MM.1S (cell line): ENCODE measurements at regions not wholly inside any gene's neighbourhood (a gene's known extent, or its start where the extent isn't known, plus 50 kb on each side); places are given as distances from the start of the nearest gene placed in this dataset.
A peak's percentile ranks its signal among the peaks of the same experiment; 100 is the strongest.

Source experiments
- DNase-seq: peaks from one replicate; pipeline ENCODE4 v3.0.0-alpha.2; 2015
- H2AFZ ChIP-seq: fragments of 300-600 bp; sonication (generic); 2 replicates; pipeline ENCODE4 v1.6.0; 2016; ENCODE audit warnings: antibody characterized with exemption, low read length
- H3F3A ChIP-seq: fragments of 300-600 bp; sonication (generic); 2 replicates; pipeline ENCODE4 v1.6.1; 2016; ENCODE audit warnings: mild to moderate bottlenecking, antibody characterized with exemption, low read length, moderate library complexity, mixed read lengths; ENCODE audit not compliant: insufficient read depth
- H3K27ac ChIP-seq: fragments of 300-600 bp; sonication (generic); 2 replicates; pipeline ENCODE4 v1.5.1; 2016; ENCODE audit warnings: mild to moderate bottlenecking, low read length
- H3K27me3 ChIP-seq: fragments of 300-600 bp; sonication (generic); replicated peaks from 2 replicates; pipeline ENCODE4 v1.6.0; 2016; ENCODE audit warnings: low read length; ENCODE audit not compliant: insufficient read depth
- H3K36me3 ChIP-seq: fragments of 300-600 bp; sonication (generic); replicated peaks from 2 replicates; pipeline ENCODE4 v1.6.1; 2016; ENCODE audit warnings: mild to moderate bottlenecking, low read length, mixed read lengths; ENCODE audit not compliant: insufficient read depth
- H3K4me1 ChIP-seq: fragments of 300-600 bp; sonication (generic); 2 replicates; pipeline ENCODE4 v1.6.1; 2016; ENCODE audit warnings: low read length, mixed read lengths
- H3K4me2 ChIP-seq: fragments of 300-600 bp; sonication (generic); 2 replicates; pipeline ENCODE4 v1.6.0; 2016; ENCODE audit warnings: low read depth, low read length
- H3K4me3 ChIP-seq: fragments of 300-600 bp; sonication (generic); 2 replicates; pipeline ENCODE4 v1.5.1; 2016; ENCODE audit warnings: low read length, mixed read lengths
- H3K79me2 ChIP-seq: fragments of 300-600 bp; sonication (generic); 2 replicates; pipeline ENCODE4 v1.6.1; 2016; ENCODE audit warnings: mixed run types, low read length, mixed read lengths
- H3K9ac ChIP-seq: fragments of 300-600 bp; sonication (generic); 2 replicates; pipeline ENCODE4 v1.6.1; 2016; ENCODE audit warnings: low read length, mixed read lengths
- H3K9me2 ChIP-seq: fragments of 300-600 bp; sonication (generic); replicated peaks from 2 replicates; pipeline ENCODE4 v1.6.1; 2016; ENCODE audit warnings: mild to moderate bottlenecking, low read length, mixed read lengths; ENCODE audit not compliant: insufficient read depth
- H3K9me3 ChIP-seq: fragments of 300-600 bp; sonication (generic); replicated peaks from 2 replicates; pipeline ENCODE4 v1.6.1; 2016; ENCODE audit warnings: mild to moderate bottlenecking, low read length, mixed read lengths; ENCODE audit not compliant: insufficient read depth
- H4K20me1 ChIP-seq: fragments of 300-600 bp; sonication (generic); 2 replicates; pipeline ENCODE4 v1.6.1; 2016; ENCODE audit warnings: mild to moderate bottlenecking, low read length, moderate library complexity, mixed read lengths; ENCODE audit not compliant: insufficient read depth
- EZH2 ChIP-seq: fragments of 300-600 bp; sonication (generic); optimal IDR thresholded peaks from 2 replicates; pipeline ENCODE3; 2017; ENCODE audit warnings: low read depth, mild to moderate bottlenecking, antibody characterized with exemption, low read length, mixed read lengths
- EZH2phosphoT487 ChIP-seq: fragments of 300-600 bp; sonication (generic); IDR thresholded peaks from 2 replicates; pipeline ENCODE4 v1.6.1; 2018; ENCODE audit warnings: antibody characterized with exemption, low read length
- TF ChIP-seq, protein P1 (sequence below): fragments of 300-600 bp; sonication (generic); IDR thresholded peaks from 2 replicates; pipeline ENCODE4 v1.5.1; 2016; ENCODE audit warnings: antibody characterized with exemption, low read length, mixed read lengths

DNA sequence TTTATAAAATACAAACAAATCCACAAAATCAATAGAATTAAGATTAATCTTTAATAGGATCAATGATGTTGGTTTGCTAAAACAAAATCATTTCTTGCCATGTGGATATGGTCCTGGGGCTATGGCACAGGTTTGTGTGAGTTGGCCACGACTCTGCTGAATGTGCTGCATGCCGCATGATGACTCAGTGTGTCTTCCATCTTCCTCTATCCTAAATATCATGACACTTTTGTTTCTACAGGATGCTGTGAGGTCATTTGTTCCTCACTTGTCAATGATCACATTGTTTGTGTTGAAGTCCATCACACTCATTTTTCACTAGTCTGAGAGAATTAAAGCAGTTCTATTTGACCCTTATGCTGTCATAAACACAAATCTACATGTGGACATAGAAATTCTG lies 167.2 kb upstream of the ZBED5 start:
- H3K4me3 ChIP-seq = no peak overlapping the region
- H3F3A ChIP-seq = no peaks in the 10 kb centered on the region
- TF ChIP-seq, protein P1, sequence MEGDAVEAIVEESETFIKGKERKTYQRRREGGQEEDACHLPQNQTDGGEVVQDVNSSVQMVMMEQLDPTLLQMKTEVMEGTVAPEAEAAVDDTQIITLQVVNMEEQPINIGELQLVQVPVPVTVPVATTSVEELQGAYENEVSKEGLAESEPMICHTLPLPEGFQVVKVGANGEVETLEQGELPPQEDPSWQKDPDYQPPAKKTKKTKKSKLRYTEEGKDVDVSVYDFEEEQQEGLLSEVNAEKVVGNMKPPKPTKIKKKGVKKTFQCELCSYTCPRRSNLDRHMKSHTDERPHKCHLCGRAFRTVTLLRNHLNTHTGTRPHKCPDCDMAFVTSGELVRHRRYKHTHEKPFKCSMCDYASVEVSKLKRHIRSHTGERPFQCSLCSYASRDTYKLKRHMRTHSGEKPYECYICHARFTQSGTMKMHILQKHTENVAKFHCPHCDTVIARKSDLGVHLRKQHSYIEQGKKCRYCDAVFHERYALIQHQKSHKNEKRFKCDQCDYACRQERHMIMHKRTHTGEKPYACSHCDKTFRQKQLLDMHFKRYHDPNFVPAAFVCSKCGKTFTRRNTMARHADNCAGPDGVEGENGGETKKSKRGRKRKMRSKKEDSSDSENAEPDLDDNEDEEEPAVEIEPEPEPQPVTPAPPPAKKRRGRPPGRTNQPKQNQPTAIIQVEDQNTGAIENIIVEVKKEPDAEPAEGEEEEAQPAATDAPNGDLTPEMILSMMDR = no peak
- TF ChIP-seq EZH2 (no peak), EZH2phosphoT487 (no peak)
- no peak overlapping the region for H3K9ac ChIP-seq
- no peaks in the 10 kb centered on the region for H3K79me2 ChIP-seq
- no peaks in the 10 kb centered on the region for H4K20me1 ChIP-seq
- H3K9me3 ChIP-seq = no peaks in the 10 kb centered on the region
- no peak for DNase-seq
- no peaks in the 10 kb centered on the region for H3K9me2 ChIP-seq
- no peaks in the 10 kb centered on the region for H3K36me3 ChIP-seq
- H3K4me2 ChIP-seq = no peak overlapping the region
- H2AFZ ChIP-seq = no peak overlapping the region
- H3K27me3 ChIP-seq = no peaks in the 10 kb centered on the region
- no peaks in the 10 kb centered on the region for H3K4me1 ChIP-seq
- no peak overlapping the region for H3K27ac ChIP-seq

DNA sequence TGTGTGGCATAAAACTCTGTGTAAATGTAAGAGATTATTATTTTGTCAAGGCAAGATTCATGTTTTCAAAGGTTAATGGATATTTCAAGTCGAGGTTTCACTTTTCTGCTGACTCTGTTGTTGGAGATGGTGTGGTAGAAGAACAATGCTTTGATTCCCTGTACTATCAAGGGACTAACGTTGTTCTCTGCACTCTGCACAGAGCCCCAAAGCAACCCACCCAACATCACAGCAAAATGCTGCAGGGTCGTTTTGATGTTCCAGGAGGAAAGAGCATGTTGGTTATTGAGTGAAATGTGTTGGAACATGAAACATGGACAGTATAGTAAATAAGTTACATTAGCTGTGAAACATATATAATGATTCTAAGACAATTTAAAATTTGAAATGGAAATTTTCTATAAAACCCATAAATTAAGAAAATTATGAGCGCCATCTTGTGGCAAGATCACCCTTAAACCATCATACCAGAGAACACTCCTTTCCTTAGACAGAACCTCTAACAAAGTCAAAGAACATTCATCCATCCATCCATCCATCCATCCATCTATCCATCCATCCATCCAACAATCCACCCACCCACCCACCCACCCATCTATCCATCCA lies 164.4 kb upstream of the ZBED5 start:
- Histone ChIP-seq H3K9me3 (no peaks in the 10 kb centered on the region), H3K9me2 (no peaks in the 10 kb centered on the region), H3K4me2 (no peak overlapping the region), H3K79me2 (no peaks in the 10 kb centered on the region), H4K20me1 (no peaks in the 10 kb centered on the region), H2AFZ (no peak overlapping the region), H3K36me3 (no peaks in the 10 kb centered on the region), H3K9ac (no peak overlapping the region), H3K4me3 (no peak overlapping the region), H3K27me3 (no peaks in the 10 kb centered on the region), H3K4me1 (no peaks in the 10 kb centered on the region), H3K27ac (no peak overlapping the region), H3F3A (no peaks in the 10 kb centered on the region)
- peak; percentile 18 for DNase-seq
- no peak for TF ChIP-seq EZH2
- no peak for TF ChIP-seq EZH2phosphoT487
- TF ChIP-seq, protein P1 = peak; percentile 40

DNA sequence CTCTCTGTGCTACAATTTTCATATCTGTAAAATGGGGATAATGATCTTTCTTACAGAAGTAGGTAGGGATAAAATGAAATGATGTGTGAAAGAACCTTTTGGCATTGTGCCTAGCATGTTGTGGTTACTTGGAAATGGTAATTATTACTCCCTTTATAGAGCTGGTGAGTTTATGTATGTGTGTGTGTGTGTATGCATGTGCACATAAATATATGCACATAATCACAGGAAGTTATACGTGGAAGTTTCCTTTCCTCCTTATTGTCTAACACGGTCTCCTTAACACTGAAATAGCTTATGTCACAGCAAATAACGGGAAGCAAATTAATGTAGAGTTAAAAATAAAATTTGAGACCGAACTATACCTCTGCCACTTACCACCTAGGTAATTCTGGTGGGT lies 163.7 kb upstream of the ZBED5 start:
- Histone ChIP-seq H3K4me1 (no peaks in the 10 kb centered on the region), H3K9me2 (no peaks in the 10 kb centered on the region), H4K20me1 (no peaks in the 10 kb centered on the region), H3K79me2 (no peaks in the 10 kb centered on the region), H3K9ac (no peak overlapping the region), H3K9me3 (no peaks in the 10 kb centered on the region), H2AFZ (no peak overlapping the region), H3K27ac (no peak overlapping the region), H3K4me2 (no peak overlapping the region), H3K27me3 (no peaks in the 10 kb centered on the region), H3F3A (no peaks in the 10 kb centered on the region), H3K4me3 (no peak overlapping the region), H3K36me3 (no peaks in the 10 kb centered on the region)
- TF ChIP-seq, protein P1 = no peak
- TF ChIP-seq EZH2 (no peak), EZH2phosphoT487 (no peak)
- DNase-seq = no peak
